Kidney (tissue), 13 donors: ENCODE measurements at regions not wholly inside any gene's neighbourhood (a gene's known extent, or its start where the extent isn't known, plus 50 kb on each side); places are given as distances from the start of the nearest gene placed in this dataset.

Experiments used
- DNase-seq, 5 donors: peaks; one replicate each; pipeline ENCODE4 v3.0.0-alpha.2; 2013 to 2020
- FAIRE-seq: peaks from 2 replicates; lab custom pipeline; 2012; peaks lifted over from hg19 to GRCh38; lab: Jason Lieb, UNC
- H3K27ac ChIP-seq, 2 donors: one replicate each; pipeline ENCODE4 v1.7.0; 2013; ENCODE audit warnings: low read depth in 2 of 2, low read length in 2 of 2, inconsistent platforms in 1 of 2
- H3K27me3 ChIP-seq: one replicate; pipeline ENCODE4 v1.7.1; 2013; ENCODE audit warnings: low read length, inconsistent platforms; ENCODE audit not compliant: control insufficient read depth, insufficient read depth
- H3K36me3 ChIP-seq, 3 donors: one replicate each; pipeline versions ENCODE4 v1.7.0 to v1.7.1; 2013; ENCODE audit warnings: low read length in 3 of 3, control low read depth in 1 of 3, inconsistent platforms in 1 of 3; ENCODE audit not compliant: insufficient read depth in 3 of 3, control insufficient read depth in 2 of 3
- H3K4me1 ChIP-seq, 3 donors: one replicate each; pipeline versions ENCODE4 v1.7.0 to v1.7.1; 2013; ENCODE audit warnings: low read length in 3 of 3, inconsistent platforms in 1 of 3, low read depth in 1 of 3; ENCODE audit not compliant: control insufficient read depth in 2 of 3, insufficient read depth in 2 of 3
- H3K4me3 ChIP-seq, 3 donors: one replicate each; pipeline versions ENCODE4 v1.7.0 to v1.8.1; 2013; ENCODE audit warnings: low read length in 3 of 3, control low read depth in 1 of 3, inconsistent platforms in 1 of 3
- H3K9ac ChIP-seq, 3 donors: one replicate each; pipeline versions ENCODE4 v1.7.0 to v1.7.1; 2013; ENCODE audit warnings: low read length in 3 of 3, control low read depth in 1 of 3, inconsistent platforms in 1 of 3
- H3K9me3 ChIP-seq, 3 donors: one replicate each; pipeline versions ENCODE4 v1.7.0 to v1.7.1; 2013; ENCODE audit warnings: low read length in 3 of 3, control low read depth in 1 of 3, inconsistent platforms in 1 of 3; ENCODE audit not compliant: control insufficient read depth in 2 of 3, insufficient read depth in 1 of 3
- intact Hi-C: fragments of 100-400 bp; cut with DNase I; formaldehyde crosslinking; loops from one replicate; pipeline ENCODE4 v1.11.1; 2022
- TF ChIP-seq, protein P1 (sequence below): IDR thresholded peaks from 3 replicates; pipeline ENCODE4 v1.5.1; 2012; ENCODE audit warnings: mild to moderate bottlenecking, moderate library complexity, borderline replicate concordance; ENCODE audit not compliant: insufficient read depth; ENCODE audit errors: extremely low read depth
- donor health status: control.
- donor health status: control.
- donor health status: control.
- donor health status: control.
- donor health status: control.
- donor health status: DM: yes; HTN: yes; CAD: no.
- donor health status: Normal renal cell carcinoma (clear cell type).

GRCh38 chr6:153778216-153778615 is 260.8 kb upstream of the OPRM1 start:
- TF ChIP-seq, protein P1, sequence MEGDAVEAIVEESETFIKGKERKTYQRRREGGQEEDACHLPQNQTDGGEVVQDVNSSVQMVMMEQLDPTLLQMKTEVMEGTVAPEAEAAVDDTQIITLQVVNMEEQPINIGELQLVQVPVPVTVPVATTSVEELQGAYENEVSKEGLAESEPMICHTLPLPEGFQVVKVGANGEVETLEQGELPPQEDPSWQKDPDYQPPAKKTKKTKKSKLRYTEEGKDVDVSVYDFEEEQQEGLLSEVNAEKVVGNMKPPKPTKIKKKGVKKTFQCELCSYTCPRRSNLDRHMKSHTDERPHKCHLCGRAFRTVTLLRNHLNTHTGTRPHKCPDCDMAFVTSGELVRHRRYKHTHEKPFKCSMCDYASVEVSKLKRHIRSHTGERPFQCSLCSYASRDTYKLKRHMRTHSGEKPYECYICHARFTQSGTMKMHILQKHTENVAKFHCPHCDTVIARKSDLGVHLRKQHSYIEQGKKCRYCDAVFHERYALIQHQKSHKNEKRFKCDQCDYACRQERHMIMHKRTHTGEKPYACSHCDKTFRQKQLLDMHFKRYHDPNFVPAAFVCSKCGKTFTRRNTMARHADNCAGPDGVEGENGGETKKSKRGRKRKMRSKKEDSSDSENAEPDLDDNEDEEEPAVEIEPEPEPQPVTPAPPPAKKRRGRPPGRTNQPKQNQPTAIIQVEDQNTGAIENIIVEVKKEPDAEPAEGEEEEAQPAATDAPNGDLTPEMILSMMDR, result no peak
- Histone ChIP-seq H3K4me1 (no peaks in the 10 kb centered on the region), H3K4me3 (no peak overlapping the region), H3K36me3 (no peaks in the 10 kb centered on the region), H3K9me3 (no peaks in the 10 kb centered on the region), H3K9ac (no peak overlapping the region), H3K27ac (no peak overlapping the region), H3K27me3 (no peaks in the 10 kb centered on the region)
- no peak for DNase-seq
- intact Hi-C loops, result no loop called here
- no peak for FAIRE-seq

DNA sequence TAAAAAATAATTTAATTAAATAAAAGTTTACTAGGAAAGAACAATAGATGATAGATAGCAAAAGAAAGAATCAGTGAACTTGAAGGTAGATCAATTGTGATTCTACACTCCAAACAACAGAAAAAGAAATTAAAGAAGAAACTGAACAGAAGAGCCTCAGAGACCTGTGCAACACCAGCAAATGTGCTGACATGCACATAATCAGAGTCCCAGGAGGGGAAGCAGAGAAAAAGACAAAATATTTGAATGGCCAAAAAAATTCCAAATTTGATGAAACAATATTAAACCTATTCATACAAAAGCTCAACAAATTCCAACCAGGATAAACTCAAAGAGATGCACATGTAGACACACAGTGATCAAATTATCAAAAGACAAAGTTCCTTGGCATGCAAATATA is 267.5 kb upstream of the OPRM1 start:
- Histone ChIP-seq H3K9ac (no peak overlapping the region), H3K27ac (no peak overlapping the region), H3K27me3 (no peaks in the 10 kb centered on the region), H3K4me1 (no peaks in the 10 kb centered on the region), H3K36me3 (no peaks in the 10 kb centered on the region), H3K9me3 (no peaks in the 10 kb centered on the region), H3K4me3 (no peak overlapping the region)
- FAIRE-seq, result no peak
- DNase-seq, result no peak
- TF ChIP-seq, protein P1, result no peak
- intact Hi-C loops, result no loop called here

GRCh38 chr6:153767127-153767526 is 271.9 kb upstream of the OPRM1 start:
- H3K36me3 ChIP-seq, result no peaks in the 10 kb centered on the region
- no peaks in the 10 kb centered on the region for H3K9me3 ChIP-seq
- no peak overlapping the region for H3K9ac ChIP-seq
- intact Hi-C loops, result no loop called here
- FAIRE-seq (no peak), DNase-seq (no peak)
- TF ChIP-seq, protein P1, result no peak
- H3K4me1 ChIP-seq, result no peaks in the 10 kb centered on the region
- no peak overlapping the region for H3K4me3 ChIP-seq
- no peaks in the 10 kb centered on the region for H3K27me3 ChIP-seq
- no peak overlapping the region for H3K27ac ChIP-seq

DNA sequence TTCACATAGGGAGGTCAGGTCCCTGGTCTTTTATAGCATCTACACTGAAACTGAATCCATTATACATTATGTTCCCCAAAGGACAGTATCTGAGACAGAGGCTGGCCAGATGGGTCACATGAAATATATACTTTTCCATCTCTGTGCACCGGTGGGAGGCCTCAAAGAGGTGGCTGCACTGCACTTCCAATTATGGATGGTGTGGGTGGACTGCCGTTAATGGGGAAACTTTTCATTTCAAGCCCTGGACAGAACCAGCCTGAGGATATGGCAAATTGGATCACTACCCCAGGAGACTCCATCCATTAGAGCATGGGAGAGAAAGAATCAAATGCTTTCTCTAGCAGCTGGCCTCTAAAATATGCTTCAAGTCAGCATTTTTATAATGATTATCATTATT is 280.5 kb upstream of the OPRM1 start:
- intact Hi-C loops, result no loop called here
- H3K9ac ChIP-seq, result no peak overlapping the region

More for the DNA sequence above, 280.5 kb upstream of the OPRM1 start:
- TF ChIP-seq, protein P1, result no peak
- no peak for FAIRE-seq
- Histone ChIP-seq H3K36me3 (no peaks in the 10 kb centered on the region), H3K4me1 (no peaks in the 10 kb centered on the region), H3K4me3 (no peak overlapping the region), H3K27me3 (no peaks in the 10 kb centered on the region), H3K27ac (no peak overlapping the region), H3K9me3 (no peaks in the 10 kb centered on the region)
- DNase-seq, result no peak
